ENCODE measurements at regions not wholly inside any gene's neighbourhood (a gene's known extent, or its start where the extent isn't known, plus 50 kb on each side); places are given as distances from the start of the nearest gene placed in this dataset.

DNA sequence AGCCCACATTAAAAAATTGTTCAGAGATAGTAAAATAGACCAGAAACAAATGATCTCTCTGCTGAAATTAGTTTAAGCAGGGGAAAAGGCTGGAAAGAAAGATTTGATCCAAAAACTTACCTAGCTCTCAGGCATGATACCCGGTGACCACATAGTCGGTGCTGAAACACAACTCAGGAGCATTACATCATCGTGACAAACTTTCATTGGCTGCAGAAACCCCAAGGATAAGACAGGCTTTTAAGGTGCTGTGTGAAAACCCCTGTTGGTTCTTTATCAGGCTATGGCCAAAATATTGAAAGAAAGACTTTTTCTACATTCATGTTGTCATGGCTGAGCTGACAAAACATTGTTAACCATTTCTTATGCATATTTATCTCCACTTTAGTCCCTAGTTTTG, 171.7 kb upstream of the KLF12 start:
- Histone ChIP-seq H3K9ac (no peak overlapping the region), H3K36me3 (ENCODE audit: insufficient read depth) (no peaks in the 10 kb centered on the region), H3K4me1 (ENCODE audit: low read depth, poor library complexity, severe bottlenecking) (no peaks in the 10 kb centered on the region), H4K20me1 (ENCODE audit: insufficient read depth) (no peaks in the 10 kb centered on the region), H3K27ac (no peak overlapping the region), H3K79me2 (ENCODE audit: insufficient read depth, low read depth) (no peaks in the 10 kb centered on the region), H2AFZ (ENCODE audit: low read depth) (no peak overlapping the region), H3K27me3 (ENCODE audit: insufficient read depth, low read depth) (no peaks in the 10 kb centered on the region), H3K4me3 (IDR thresholded peaks at IDR 0.05; ENCODE audit: insufficient read depth, low read depth, low read length) (no peak overlapping the region), H3K4me2 (no peak overlapping the region)
- TF ChIP-seq, protein P1, sequence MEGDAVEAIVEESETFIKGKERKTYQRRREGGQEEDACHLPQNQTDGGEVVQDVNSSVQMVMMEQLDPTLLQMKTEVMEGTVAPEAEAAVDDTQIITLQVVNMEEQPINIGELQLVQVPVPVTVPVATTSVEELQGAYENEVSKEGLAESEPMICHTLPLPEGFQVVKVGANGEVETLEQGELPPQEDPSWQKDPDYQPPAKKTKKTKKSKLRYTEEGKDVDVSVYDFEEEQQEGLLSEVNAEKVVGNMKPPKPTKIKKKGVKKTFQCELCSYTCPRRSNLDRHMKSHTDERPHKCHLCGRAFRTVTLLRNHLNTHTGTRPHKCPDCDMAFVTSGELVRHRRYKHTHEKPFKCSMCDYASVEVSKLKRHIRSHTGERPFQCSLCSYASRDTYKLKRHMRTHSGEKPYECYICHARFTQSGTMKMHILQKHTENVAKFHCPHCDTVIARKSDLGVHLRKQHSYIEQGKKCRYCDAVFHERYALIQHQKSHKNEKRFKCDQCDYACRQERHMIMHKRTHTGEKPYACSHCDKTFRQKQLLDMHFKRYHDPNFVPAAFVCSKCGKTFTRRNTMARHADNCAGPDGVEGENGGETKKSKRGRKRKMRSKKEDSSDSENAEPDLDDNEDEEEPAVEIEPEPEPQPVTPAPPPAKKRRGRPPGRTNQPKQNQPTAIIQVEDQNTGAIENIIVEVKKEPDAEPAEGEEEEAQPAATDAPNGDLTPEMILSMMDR (conservative IDR thresholded peaks at IDR 0.05; ENCODE audit: low read depth, low read length) = no peak

DNA sequence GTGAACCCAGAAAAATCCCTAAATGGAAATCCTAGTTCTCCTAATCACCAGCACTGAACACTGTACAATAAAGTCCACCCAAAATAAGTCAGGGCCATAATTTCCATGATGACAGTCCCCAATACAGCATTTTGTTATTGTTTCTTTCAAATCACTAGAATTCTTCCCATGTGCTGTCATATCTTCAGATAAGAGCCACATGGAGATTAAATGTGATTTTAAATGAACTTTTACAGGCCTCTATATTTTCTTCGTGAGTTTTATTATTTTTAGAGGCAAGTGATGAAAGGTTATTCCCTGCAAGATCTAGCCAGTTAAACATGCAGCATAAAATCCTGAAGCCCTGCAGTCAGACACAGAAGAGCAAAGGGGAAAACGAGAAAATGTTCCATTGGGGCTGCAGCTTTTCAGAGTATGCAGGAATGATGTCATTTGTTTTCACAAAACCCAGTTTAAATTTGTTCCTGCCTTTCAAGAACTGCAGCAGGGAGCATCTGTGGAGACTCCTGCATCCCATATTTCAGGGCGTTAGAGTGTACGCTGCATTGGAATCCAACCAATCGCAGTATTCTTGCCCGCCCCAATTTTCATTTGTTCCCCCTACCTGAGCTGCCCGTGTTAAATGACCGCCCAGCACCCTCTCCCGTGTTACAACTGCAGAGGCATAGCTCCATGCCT, 167.2 kb upstream of the KLF12 start:
- Histone ChIP-seq H4K20me1 (ENCODE audit: insufficient read depth) (no peaks in the 10 kb centered on the region), H3K4me1 (ENCODE audit: low read depth, poor library complexity, severe bottlenecking) (no peaks in the 10 kb centered on the region), H3K27me3 (ENCODE audit: insufficient read depth, low read depth) (no peaks in the 10 kb centered on the region), H3K9ac (no peak overlapping the region), H2AFZ (ENCODE audit: low read depth) (no peak overlapping the region), H3K27ac (no peak overlapping the region), H3K4me2 (no peak overlapping the region), H3K4me3 (IDR thresholded peaks at IDR 0.05; ENCODE audit: insufficient read depth, low read depth, low read length) (no peak overlapping the region), H3K36me3 (ENCODE audit: insufficient read depth) (no peaks in the 10 kb centered on the region), H3K79me2 (ENCODE audit: insufficient read depth, low read depth) (no peaks in the 10 kb centered on the region)
- TF ChIP-seq, protein P1 (conservative IDR thresholded peaks at IDR 0.05; ENCODE audit: low read depth, low read length) = no peak

DNA sequence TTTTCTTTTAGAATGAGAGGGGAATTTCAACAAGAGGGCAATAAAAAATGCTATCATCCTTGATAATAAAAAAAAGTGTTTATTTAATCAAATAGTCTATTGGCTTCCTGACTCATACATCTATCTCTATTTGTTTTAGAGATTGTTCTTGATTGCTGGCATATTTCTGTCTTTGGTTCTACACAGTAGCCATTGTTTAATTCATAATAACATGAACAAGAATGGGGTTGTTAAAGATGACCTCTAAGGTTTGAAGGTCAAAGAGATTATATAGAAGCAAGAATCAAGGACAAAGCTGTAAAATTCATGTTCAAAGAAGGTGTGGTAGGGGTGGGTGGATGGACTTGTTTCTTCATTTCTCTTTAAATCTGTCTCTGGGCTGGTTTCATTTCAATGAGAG, 166.0 kb upstream of the KLF12 start:
- H3K79me2 ChIP-seq (ENCODE audit: insufficient read depth, low read depth) = no peaks in the 10 kb centered on the region
- no peak overlapping the region for H2AFZ ChIP-seq (ENCODE audit: low read depth)
- TF ChIP-seq, protein P1 (conservative IDR thresholded peaks at IDR 0.05; ENCODE audit: low read depth, low read length) = no peak
- H3K27me3 ChIP-seq (ENCODE audit: insufficient read depth, low read depth) = no peaks in the 10 kb centered on the region
- H3K4me1 ChIP-seq (ENCODE audit: low read depth, poor library complexity, severe bottlenecking) = no peaks in the 10 kb centered on the region
- no peak overlapping the region for H3K9ac ChIP-seq
- no peak overlapping the region for H3K27ac ChIP-seq
- no peaks in the 10 kb centered on the region for H3K36me3 ChIP-seq (ENCODE audit: insufficient read depth)
- H3K4me3 ChIP-seq (IDR thresholded peaks at IDR 0.05; ENCODE audit: insufficient read depth, low read depth, low read length) = no peak overlapping the region
- H3K4me2 ChIP-seq = no peak overlapping the region
- no peaks in the 10 kb centered on the region for H4K20me1 ChIP-seq (ENCODE audit: insufficient read depth)

DNA sequence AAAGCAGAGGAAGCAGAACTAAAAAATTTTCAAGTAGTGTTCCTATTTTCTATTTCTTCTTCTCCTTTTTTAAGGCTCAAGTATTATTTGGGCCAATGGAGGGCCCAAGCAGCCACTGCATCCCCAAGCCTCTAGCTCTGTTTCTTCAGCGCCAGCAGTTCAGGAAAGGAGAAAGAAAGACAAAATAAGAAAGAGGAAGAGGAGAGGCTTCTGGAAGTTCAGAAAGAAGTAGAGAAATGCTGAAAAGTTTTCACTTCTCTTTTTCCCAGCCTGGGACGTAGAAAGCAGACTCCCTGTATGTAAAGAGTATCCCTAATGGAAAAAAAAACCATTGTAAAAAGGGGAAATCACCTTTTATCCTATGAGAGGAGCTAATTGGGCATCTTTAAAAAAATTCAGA, 165.5 kb upstream of the KLF12 start:
- no peaks in the 10 kb centered on the region for H3K79me2 ChIP-seq (ENCODE audit: insufficient read depth, low read depth)
- no peak overlapping the region for H3K9ac ChIP-seq
- no peak overlapping the region for H3K4me3 ChIP-seq (IDR thresholded peaks at IDR 0.05; ENCODE audit: insufficient read depth, low read depth, low read length)
- TF ChIP-seq, protein P1 (conservative IDR thresholded peaks at IDR 0.05; ENCODE audit: low read depth, low read length) = no peak
- H3K4me1 ChIP-seq (ENCODE audit: low read depth, poor library complexity, severe bottlenecking) = no peaks in the 10 kb centered on the region
- no peaks in the 10 kb centered on the region for H3K27me3 ChIP-seq (ENCODE audit: insufficient read depth, low read depth)
- no peak overlapping the region for H2AFZ ChIP-seq (ENCODE audit: low read depth)
- H3K36me3 ChIP-seq (ENCODE audit: insufficient read depth) = no peaks in the 10 kb centered on the region
- H4K20me1 ChIP-seq (ENCODE audit: insufficient read depth) = no peaks in the 10 kb centered on the region
- no peak overlapping the region for H3K4me2 ChIP-seq
- no peak overlapping the region for H3K27ac ChIP-seq

Measured in KMS-11 (cell line).